Fibroblast of lung (primary cell): ENCODE measurements at regions not wholly inside any gene's neighbourhood (a gene's known extent, or its start where the extent isn't known, plus 50 kb on each side); places are given as distances from the start of the nearest gene placed in this dataset.

Source experiments
- DNase-seq, 2 donors: peaks; one replicate each; pipeline versions ENCODE4 v3.0.0 to v3.0.0-alpha.2; 2010; ENCODE audit warnings: low read depth in 2 of 2
- H2AFZ ChIP-seq: 2 replicates; pipeline ENCODE4 v1.5.1; 2012; ENCODE audit warnings: low read length, control low read depth, inconsistent platforms
- H3K27ac ChIP-seq: 2 replicates; pipeline ENCODE4 v1.5.1; 2011; ENCODE audit warnings: low read length, control low read depth; ENCODE audit not compliant: insufficient read depth
- H3K27me3 ChIP-seq: 2 replicates; pipeline ENCODE4 v1.5.1; 2011; ENCODE audit warnings: mild to moderate bottlenecking, low read length; ENCODE audit not compliant: control insufficient read depth, insufficient read depth
- H3K36me3 ChIP-seq: 2 replicates; pipeline ENCODE4 v1.5.1; 2011; ENCODE audit warnings: low read length; ENCODE audit not compliant: control insufficient read depth, insufficient read depth
- H3K4me1 ChIP-seq: 2 replicates; pipeline ENCODE4 v1.5.1; 2011; ENCODE audit warnings: low read length; ENCODE audit not compliant: control insufficient read depth, insufficient read depth; ENCODE audit errors: extremely low read depth
- H3K4me2 ChIP-seq: 2 replicates; pipeline ENCODE4 v1.5.1; 2011; ENCODE audit warnings: low read length, control low read depth; ENCODE audit not compliant: insufficient read depth; ENCODE audit errors: extremely low read depth
- H3K4me3 ChIP-seq, 4 experiments: fragments of 200-600 bp in 1 of 4; sonication (generic) in 1 of 4; replicated peaks in 1 of 4; 2 replicates each; pipeline ENCODE4 v1.5.1; 2011 to 2016; ENCODE audit warnings: low read length in 4 of 4, low read depth in 3 of 4, mild to moderate bottlenecking in 3 of 4, control low read depth in 2 of 4, inconsistent platforms in 1 of 4, mixed read lengths in 1 of 4; ENCODE audit not compliant: insufficient read depth in 1 of 4; ENCODE audit errors: control extremely low read depth in 1 of 4
- H3K79me2 ChIP-seq: 2 replicates; pipeline ENCODE4 v1.5.1; 2012; ENCODE audit warnings: mild to moderate bottlenecking, low read length, inconsistent platforms; ENCODE audit not compliant: control insufficient read depth, insufficient read depth
- H3K9ac ChIP-seq: 2 replicates; pipeline ENCODE4 v1.5.1; 2011; ENCODE audit warnings: mild to moderate bottlenecking, low read length, control low read depth; ENCODE audit not compliant: insufficient read depth
- H3K9me3 ChIP-seq: 2 replicates; pipeline ENCODE4 v1.5.1; 2012; ENCODE audit warnings: low read depth, low read length; ENCODE audit not compliant: control insufficient read depth, insufficient read depth
- H4K20me1 ChIP-seq: 2 replicates; pipeline ENCODE4 v1.5.1; 2011; ENCODE audit warnings: low read length; ENCODE audit not compliant: control insufficient read depth, insufficient read depth; ENCODE audit errors: extremely low read depth
- EZH2 ChIP-seq: IDR thresholded peaks from 2 replicates; pipeline ENCODE4 v1.5.1; 2012; ENCODE audit warnings: low read length, control low read depth, mild to moderate bottlenecking; ENCODE audit errors: missing control alignments
- TF ChIP-seq, protein P1 (sequence below), 2 donors: IDR thresholded peaks in 1 of 2; conservative IDR thresholded peaks in 1 of 2; 1 replicate in 1 of 2; 2 replicates in 1 of 2; pipeline ENCODE4 v1.5.1; 2011 to 2012; ENCODE audit warnings: low read length in 2 of 2, control low read depth in 1 of 2, inconsistent platforms in 1 of 2, low read depth in 1 of 2, mild to moderate bottlenecking in 1 of 2

DNA sequence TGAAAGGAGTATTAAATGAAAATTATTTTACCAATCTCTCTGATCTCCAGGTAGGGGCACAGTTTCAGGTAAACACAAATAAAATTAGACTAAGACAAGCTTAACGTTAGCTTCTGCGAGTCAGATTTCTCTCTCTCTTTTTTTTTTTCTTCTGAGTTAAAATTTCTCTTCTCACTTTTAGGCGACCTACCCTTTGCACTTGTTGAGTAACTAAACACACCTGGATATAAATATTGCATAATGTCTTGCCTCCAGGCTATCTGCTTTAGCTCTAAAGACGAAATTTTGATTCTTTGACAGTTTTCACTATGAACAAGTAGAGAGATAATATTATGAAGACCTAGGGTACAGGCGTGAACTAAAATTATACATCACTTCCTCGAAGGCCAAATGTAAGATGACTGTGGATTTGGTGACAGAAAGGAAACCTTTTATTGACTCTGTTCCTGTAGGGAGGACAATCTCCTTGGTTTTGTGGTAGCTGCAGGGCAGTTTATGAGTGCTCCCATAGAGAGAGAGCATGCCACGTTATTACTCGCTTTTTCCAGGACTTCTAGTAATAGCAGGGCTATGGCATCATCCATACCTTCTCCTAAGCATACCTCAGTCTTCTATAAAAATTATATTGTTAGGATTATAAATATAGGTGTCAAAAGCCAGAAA lies 303.8 kb upstream of the NEGR1 start:
- Histone ChIP-seq H3K4me1 (no peaks in the 10 kb centered on the region), H3K9ac (no peak overlapping the region), H3K36me3 (no peaks in the 10 kb centered on the region), H2AFZ (no peak overlapping the region), H3K4me2 (no peak overlapping the region), H3K79me2 (no peaks in the 10 kb centered on the region), H3K27ac (no peak overlapping the region), H4K20me1 (no peaks in the 10 kb centered on the region), H3K4me3 (no peak overlapping the region), H3K9me3 (no peaks in the 10 kb centered on the region), H3K27me3 (no peaks in the 10 kb centered on the region)
- TF ChIP-seq, protein P1, sequence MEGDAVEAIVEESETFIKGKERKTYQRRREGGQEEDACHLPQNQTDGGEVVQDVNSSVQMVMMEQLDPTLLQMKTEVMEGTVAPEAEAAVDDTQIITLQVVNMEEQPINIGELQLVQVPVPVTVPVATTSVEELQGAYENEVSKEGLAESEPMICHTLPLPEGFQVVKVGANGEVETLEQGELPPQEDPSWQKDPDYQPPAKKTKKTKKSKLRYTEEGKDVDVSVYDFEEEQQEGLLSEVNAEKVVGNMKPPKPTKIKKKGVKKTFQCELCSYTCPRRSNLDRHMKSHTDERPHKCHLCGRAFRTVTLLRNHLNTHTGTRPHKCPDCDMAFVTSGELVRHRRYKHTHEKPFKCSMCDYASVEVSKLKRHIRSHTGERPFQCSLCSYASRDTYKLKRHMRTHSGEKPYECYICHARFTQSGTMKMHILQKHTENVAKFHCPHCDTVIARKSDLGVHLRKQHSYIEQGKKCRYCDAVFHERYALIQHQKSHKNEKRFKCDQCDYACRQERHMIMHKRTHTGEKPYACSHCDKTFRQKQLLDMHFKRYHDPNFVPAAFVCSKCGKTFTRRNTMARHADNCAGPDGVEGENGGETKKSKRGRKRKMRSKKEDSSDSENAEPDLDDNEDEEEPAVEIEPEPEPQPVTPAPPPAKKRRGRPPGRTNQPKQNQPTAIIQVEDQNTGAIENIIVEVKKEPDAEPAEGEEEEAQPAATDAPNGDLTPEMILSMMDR (conservative IDR thresholded peaks at IDR 0.05 in 1 of 2, IDR thresholded peaks at IDR 0.05 in 1 of 2; ENCODE audit: low read depth in 1 of 2, low read length in 2 of 2): no peak
- no peak for TF ChIP-seq EZH2
- DNase-seq: no peak

DNA sequence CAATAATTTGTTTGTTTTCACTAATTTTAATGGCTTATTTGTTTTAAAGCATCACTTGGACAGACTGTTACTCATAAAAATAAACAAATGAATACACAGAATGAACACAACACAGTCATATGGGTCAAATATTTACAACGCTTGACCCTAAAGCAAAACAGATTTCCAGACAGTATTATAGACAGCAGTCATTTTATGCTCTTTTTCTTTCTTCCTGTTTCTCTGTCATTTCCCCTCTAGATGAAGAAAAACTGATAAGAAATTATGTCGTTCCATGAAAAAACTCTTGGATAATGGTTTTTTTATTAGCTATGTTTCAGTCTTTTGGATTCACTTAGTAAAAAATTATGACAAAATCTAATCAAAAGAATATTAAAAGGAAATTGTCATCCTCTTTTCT lies 297.3 kb upstream of the NEGR1 start:
- H3K4me1 ChIP-seq: no peaks in the 10 kb centered on the region
- no peak overlapping the region for H3K4me2 ChIP-seq

DNA sequence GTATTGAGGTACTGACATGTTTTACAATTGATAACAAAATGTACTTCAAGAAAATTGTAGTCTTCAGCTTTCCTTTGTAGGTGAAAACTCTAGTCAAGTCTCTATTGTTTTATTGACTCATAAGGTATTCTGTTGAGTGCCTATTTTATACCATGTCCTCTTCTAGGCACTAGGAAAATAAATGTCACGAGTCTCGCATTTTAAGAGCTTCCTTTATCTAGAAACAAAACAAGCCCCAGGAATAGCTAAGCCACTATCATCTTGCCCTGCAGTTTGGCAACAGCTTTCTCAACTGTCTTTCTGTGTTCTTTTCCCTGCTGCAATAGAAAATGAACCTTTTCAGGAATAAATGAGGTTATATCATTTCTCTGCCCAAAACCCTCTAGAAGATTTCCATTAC lies 288.5 kb upstream of the NEGR1 start:
- Histone ChIP-seq H3K36me3 (no peaks in the 10 kb centered on the region), H3K9ac (no peak overlapping the region), H3K4me3 (no peak overlapping the region), H3K79me2 (no peaks in the 10 kb centered on the region), H4K20me1 (no peaks in the 10 kb centered on the region), H3K9me3 (no peaks in the 10 kb centered on the region), H2AFZ (no peak overlapping the region), H3K4me2 (no peak overlapping the region), H3K27me3 (no peaks in the 10 kb centered on the region), H3K27ac (no peak overlapping the region), H3K4me1 (no peaks in the 10 kb centered on the region)
- TF ChIP-seq EZH2: no peak
- TF ChIP-seq, protein P1 (conservative IDR thresholded peaks at IDR 0.05 in 1 of 2, IDR thresholded peaks at IDR 0.05 in 1 of 2; ENCODE audit: low read depth in 1 of 2, low read length in 2 of 2): no peak
- no peak for DNase-seq

More for the DNA sequence above, 297.3 kb upstream of the NEGR1 start:
- Histone ChIP-seq H3K79me2 (no peaks in the 10 kb centered on the region), H4K20me1 (no peaks in the 10 kb centered on the region), H3K9me3 (no peaks in the 10 kb centered on the region), H3K4me3 (no peak overlapping the region), H2AFZ (no peak overlapping the region), H3K9ac (no peak overlapping the region), H3K36me3 (no peaks in the 10 kb centered on the region), H3K27me3 (no peaks in the 10 kb centered on the region), H3K27ac (no peak overlapping the region)
- no peak for TF ChIP-seq EZH2
- TF ChIP-seq, protein P1 (conservative IDR thresholded peaks at IDR 0.05 in 1 of 2, IDR thresholded peaks at IDR 0.05 in 1 of 2; ENCODE audit: low read depth in 1 of 2, low read length in 2 of 2): no peak
- DNase-seq: no peak
